OCI-LY7 (cell line): ENCODE measurements at regions not wholly inside any gene's neighbourhood (a gene's known extent, or its start where the extent isn't known, plus 50 kb on each side); places are given as distances from the start of the nearest gene placed in this dataset.

Source experiments
- BruUV-seq: library from RNA; stranded (reverse); fragments of 400-500 nt; replicated peaks from 2 replicates; lab custom pipeline; 2021; lab: Mats Ljungman, UMichigan
- CTCF ChIA-PET: fragments of 300-600 bp; sonication (Branson Sonifier 250); formaldehyde crosslinking; loops from one replicate; lab custom pipeline; 2022; ENCODE audit warnings: antibody characterized with exemption; ENCODE audit not compliant: unreplicated experiment; lab: Charles Lee
- POLR2A ChIA-PET: fragments of 300-600 bp; sonication (Branson Sonifier 250); formaldehyde crosslinking; loops from one replicate; lab custom pipeline; 2022; ENCODE audit warnings: antibody characterized with exemption; lab: Charles Lee
- DNase-seq: peaks from one replicate; pipeline ENCODE4 v3.0.0-alpha.2; 2015; ENCODE audit warnings: low spot score
- H2AFZ ChIP-seq: fragments of 200-600 bp; sonication (generic), shearing (Covaris generic); 2 replicates; pipeline ENCODE4 v1.6.1; 2014; ENCODE audit warnings: mild to moderate bottlenecking, antibody characterized with exemption, low read length, moderate library complexity
- H3K27ac ChIP-seq: fragments of 200-600 bp; sonication (generic); 2 replicates; pipeline ENCODE4 v1.5.1; 2014; ENCODE audit warnings: mixed run types, low read depth, mild to moderate bottlenecking, moderate library complexity, low read length, inconsistent platforms; ENCODE audit not compliant: poor library complexity, severe bottlenecking
- H3K36me3 ChIP-seq: fragments of 200-600 bp; sonication (generic); 2 replicates; pipeline ENCODE4 v1.6.1; 2014; ENCODE audit warnings: mild to moderate bottlenecking, antibody characterized with exemption, low read length, moderate library complexity, mixed read lengths; ENCODE audit not compliant: insufficient read depth
- H3K4me1 ChIP-seq: fragments of 200-600 bp; sonication (generic); 2 replicates; pipeline ENCODE4 v1.5.1; 2014; ENCODE audit warnings: mild to moderate bottlenecking, low read length; ENCODE audit not compliant: insufficient read depth, poor library complexity, severe bottlenecking
- H3K4me2 ChIP-seq: fragments of 200-600 bp; sonication (generic); 2 replicates; pipeline ENCODE4 v1.6.1; 2014; ENCODE audit warnings: mild to moderate bottlenecking, low read length
- H3K4me3 ChIP-seq: fragments of 200-600 bp; sonication (generic); 2 replicates; pipeline ENCODE4 v1.5.1; 2014; ENCODE audit warnings: mild to moderate bottlenecking, low read depth, low read length; ENCODE audit not compliant: poor library complexity, severe bottlenecking
- H3K79me2 ChIP-seq: fragments of 200-600 bp; sonication (generic); 2 replicates; pipeline ENCODE4 v1.6.1; 2016; ENCODE audit warnings: low read depth, mild to moderate bottlenecking, low read length, moderate library complexity, mixed read lengths; ENCODE audit not compliant: insufficient read depth
- H3K9me2 ChIP-seq: fragments of 200-600 bp; sonication (generic); 2 replicates; pipeline ENCODE4 v1.6.1; 2016; ENCODE audit warnings: mild to moderate bottlenecking, low read length, mixed read lengths; ENCODE audit not compliant: insufficient read depth
- H3K9me3 ChIP-seq: fragments of 200-600 bp; sonication (generic); 2 replicates; pipeline ENCODE4 v1.6.1; 2014; ENCODE audit warnings: mild to moderate bottlenecking, mixed run types, low read length, mixed read lengths
- H4K20me1 ChIP-seq: fragments of 200-600 bp; sonication (generic); 2 replicates; pipeline ENCODE4 v1.6.1; 2014; ENCODE audit warnings: mild to moderate bottlenecking, antibody characterized with exemption, low read length, moderate library complexity, mixed read lengths; ENCODE audit not compliant: insufficient read depth
- CTCF ChIP-seq: fragments of 200-600 bp; sonication (generic); conservative IDR thresholded peaks from 2 replicates; pipeline ENCODE4 v1.5.1; 2014; ENCODE audit warnings: mild to moderate bottlenecking, antibody characterized with exemption, low read length, moderate library complexity, mixed read lengths
- EZH2phosphoT487 ChIP-seq: fragments of 200-600 bp; sonication (generic); IDR thresholded peaks from 2 replicates; pipeline ENCODE4 v1.6.1; 2018; ENCODE audit warnings: low read depth, borderline replicate concordance, mild to moderate bottlenecking, mixed run types, antibody characterized with exemption, low read length, moderate library complexity, mixed read lengths
- intact Hi-C: fragments of 100-400 bp; cut with micrococcal nuclease; formaldehyde crosslinking; loops from one replicate; pipeline ENCODE4 v1.10.0; 2022; ENCODE audit not compliant: unreplicated experiment

- DNase-seq = no peak
- Histone ChIP-seq H3K9me3 (no peaks in the 10 kb centered on the region), H3K79me2 (no peaks in the 10 kb centered on the region), H3K27ac (no peak overlapping the region), H3K36me3 (no peaks in the 10 kb centered on the region), H3K9me2 (no peaks in the 10 kb centered on the region), H2AFZ (no peak overlapping the region), H3K4me3 (no peak overlapping the region), H3K4me1 (no peaks in the 10 kb centered on the region), H3K4me2 (no peak overlapping the region), H4K20me1 (no peaks in the 10 kb centered on the region)
- no TSS peak for BruUV-seq
- ChIA-PET CTCF (no interaction called here), POLR2A (no interaction called here)
- TF ChIP-seq CTCF (no peak), EZH2phosphoT487 (no peak)
- intact Hi-C loops = no loop called here
Observed at GRCh38 chr1:70552662-70553566, 141.8 kb downstream of the CTH start.

- no TSS peak for BruUV-seq
- Histone ChIP-seq H3K27ac (no peak overlapping the region), H3K4me1 (no peaks in the 10 kb centered on the region), H4K20me1 (no peaks in the 10 kb centered on the region), H3K79me2 (no peaks in the 10 kb centered on the region), H3K36me3 (no peaks in the 10 kb centered on the region), H3K9me3 (no peaks in the 10 kb centered on the region), H3K9me2 (no peaks in the 10 kb centered on the region), H3K4me3 (no peak overlapping the region), H2AFZ (no peak overlapping the region), H3K4me2 (no peak overlapping the region)
- POLR2A ChIA-PET = no interaction called here
- intact Hi-C loops = no loop called here
- no peak for TF ChIP-seq EZH2phosphoT487
- CTCF ChIA-PET = no interaction called here
- DNase-seq = no peak
Observed at GRCh38 chr1:70553567-70553956, 142.5 kb downstream of the CTH start.

GRCh38 chr1:70554341-70554740 lies 143.3 kb downstream of the CTH start:
- intact Hi-C loops = no loop called here
- no peak for TF ChIP-seq CTCF
- no peaks in the 10 kb centered on the region for H3K79me2 ChIP-seq
- H3K27ac ChIP-seq = no peak overlapping the region
- H2AFZ ChIP-seq = no peak overlapping the region
- no peaks in the 10 kb centered on the region for H3K9me2 ChIP-seq
- POLR2A ChIA-PET = no interaction called here
- no peaks in the 10 kb centered on the region for H3K4me1 ChIP-seq
- CTCF ChIA-PET = no interaction called here
- H3K4me3 ChIP-seq = no peak overlapping the region
- no TSS peak for BruUV-seq
- no peaks in the 10 kb centered on the region for H3K9me3 ChIP-seq
- DNase-seq = no peak
- no peak overlapping the region for H3K4me2 ChIP-seq
- H3K36me3 ChIP-seq = no peaks in the 10 kb centered on the region
- no peaks in the 10 kb centered on the region for H4K20me1 ChIP-seq
